Left ventricle myocardium superior (tissue), 1 donor: ENCODE measurements at regions not wholly inside any gene's neighbourhood (a gene's known extent, or its start where the extent isn't known, plus 50 kb on each side); places are given as distances from the start of the nearest gene placed in this dataset.

Experiments used
- ATAC-seq: fragments of 200-7000 bp; cut with Tn5 transposase; one replicate; pipeline ENCODE4 v1.9.1; 2020; ENCODE audit warnings: mild to moderate bottlenecking, moderate library complexity
- DNase-seq: peaks from one replicate; pipeline ENCODE4 v3.0.0-alpha.2; 2020
- intact Hi-C: fragments of 100-400 bp; cut with micrococcal nuclease; formaldehyde crosslinking; loops from one replicate; pipeline ENCODE4 v1.11.0; 2022
- donor health status: DM: no; HTN: yes; CAD: no; lungs with severe emphysema.

- ATAC-seq: no peak
- DNase-seq: no peak
- intact Hi-C loops: no loop called here
Measured at GRCh38 chr11:122305426-122306320, 189.7 kb upstream of the BLID start.

- intact Hi-C loops: no loop called here
- DNase-seq (no peak), ATAC-seq (no peak)
Measured at GRCh38 chr11:122304973-122305372, 189.0 kb upstream of the BLID start.

GRCh38 chr11:122304306-122304705 is 188.3 kb upstream of the BLID start:
- ATAC-seq (no peak), DNase-seq (no peak)
- intact Hi-C loops: no loop called here

GRCh38 chr11:122294041-122294440 is 178.0 kb upstream of the BLID start:
- no peak for DNase-seq
- no peak for ATAC-seq
- intact Hi-C loops: loop anchor here (5.0 kb wide), 1 partner anchor 213 kb away; no protein-coding TSS in a partner anchor

- peak; percentile 55 for ATAC-seq
- intact Hi-C loops: loop anchor here (5.0 kb wide), 1 partner anchor 214 kb away; no protein-coding TSS in a partner anchor
- no peak for DNase-seq
Measured at GRCh38 chr11:122293296-122294023, 177.4 kb upstream of the BLID start.

GRCh38 chr11:122287401-122287800 is 171.4 kb upstream of the BLID start:
- DNase-seq (no peak), ATAC-seq (no peak)
- intact Hi-C loops: no loop called here

GRCh38 chr11:122285070-122285988 is 169.3 kb upstream of the BLID start:
- intact Hi-C loops: no loop called here
- DNase-seq: no peak
- no peak for ATAC-seq

GRCh38 chr11:122280870-122281269 is 164.9 kb upstream of the BLID start:
- intact Hi-C loops: no loop called here
- DNase-seq (no peak), ATAC-seq (no peak)

GRCh38 chr11:122279194-122279593 is 163.2 kb upstream of the BLID start:
- intact Hi-C loops: no loop called here
- ATAC-seq (no peak), DNase-seq (no peak)

- intact Hi-C loops: no loop called here
- DNase-seq (no peak), ATAC-seq (no peak)
Measured at GRCh38 chr11:122277493-122277892, 161.5 kb upstream of the BLID start.

- intact Hi-C loops: no loop called here
- ATAC-seq: no peak
- no peak for DNase-seq
Measured at GRCh38 chr11:122276221-122276620, 160.2 kb upstream of the BLID start.

- ATAC-seq (no peak), DNase-seq (no peak)
- intact Hi-C loops: no loop called here
Measured at GRCh38 chr11:122275508-122275907, 159.5 kb upstream of the BLID start.

- DNase-seq (no peak), ATAC-seq (no peak)
- intact Hi-C loops: no loop called here
Measured at GRCh38 chr11:122273476-122274191, 157.6 kb upstream of the BLID start.

- ATAC-seq (no peak), DNase-seq (no peak)
- intact Hi-C loops: no loop called here
Measured at GRCh38 chr11:122271745-122272144, 155.7 kb upstream of the BLID start.

GRCh38 chr11:122271137-122271536 is 155.1 kb upstream of the BLID start:
- ATAC-seq (no peak), DNase-seq (no peak)
- intact Hi-C loops: no loop called here

GRCh38 chr11:122270535-122270934 is 154.5 kb upstream of the BLID start:
- ATAC-seq (no peak), DNase-seq (no peak)
- intact Hi-C loops: no loop called here

- intact Hi-C loops: no loop called here
- DNase-seq (no peak), ATAC-seq (no peak)
Measured at GRCh38 chr11:122269824-122270223, 153.8 kb upstream of the BLID start.

GRCh38 chr11:122268601-122269130 is 152.7 kb upstream of the BLID start:
- intact Hi-C loops: no loop called here
- DNase-seq (no peak), ATAC-seq (no peak)

- intact Hi-C loops: no loop called here
- no peak for ATAC-seq
- no peak for DNase-seq
Measured at GRCh38 chr11:122267602-122268001, 151.6 kb upstream of the BLID start.
